ENCODE measurements at regions not wholly inside any gene's neighbourhood (a gene's known extent, or its start where the extent isn't known, plus 50 kb on each side); places are given as distances from the start of the nearest gene placed in this dataset.
"Not testable (repeated sequence)": the region's sequence is repeated elsewhere in the genome, so short reads cannot be mapped to it uniquely, and the experiment has no call there.

GRCh38 chr21:28852706-28853105, 140.0 kb downstream of the LTN1 start:
- Histone ChIP-seq H3K9me3 (ENCODE audit: low read depth) (no peaks in the 10 kb centered on the region), H3K27ac (no peak overlapping the region), H3K9me2 (replicated peaks; ENCODE audit: insufficient read depth) (no peaks in the 10 kb centered on the region), H3K36me3 (replicated peaks; ENCODE audit: insufficient read depth, low read depth) (no peaks in the 10 kb centered on the region), H4K20me1 (ENCODE audit: insufficient read depth, poor library complexity, severe bottlenecking) (no peaks in the 10 kb centered on the region), H2AFZ (no peak overlapping the region), H3K4me2 (no peak overlapping the region), H3K4me3 (no peak overlapping the region), H3K79me2 (no peaks in the 10 kb centered on the region), H3K27me3 (no peaks in the 10 kb centered on the region), H3K4me1 (ENCODE audit: insufficient read depth) (peaks cover 13% of the 10 kb centered on the region)
- no peak for DNase-seq (ENCODE audit: low spot score)
- 84% methylated on average over 5 of the region's 5 CpGs for WGBS (ENCODE audit: low lambda C conversion rate, missing lambda C conversion rate)
- TF ChIP-seq EZH2phosphoT487 (IDR thresholded peaks at IDR 0.05; ENCODE audit: low read depth, severe bottlenecking, unreplicated experiment) (no peak), EZH2 (IDR thresholded peaks at IDR 0.05; ENCODE audit: borderline replicate concordance) (no peak), CTCF (IDR thresholded peaks at IDR 0.05; ENCODE audit: poor library complexity) (no peak)

GRCh38 chr21:28851645-28852044, 141.0 kb downstream of the LTN1 start:
- peaks cover 2% of the 10 kb centered on the region for H3K4me1 ChIP-seq (ENCODE audit: insufficient read depth)
- no peak overlapping the region for H2AFZ ChIP-seq
- H3K4me2 ChIP-seq, result no peak overlapping the region
- H3K9me3 ChIP-seq (ENCODE audit: low read depth), result no peaks in the 10 kb centered on the region
- H4K20me1 ChIP-seq (ENCODE audit: insufficient read depth, poor library complexity, severe bottlenecking), result no peaks in the 10 kb centered on the region
- H3K4me3 ChIP-seq, result no peak overlapping the region
- DNase-seq (ENCODE audit: low spot score), result no peak
- H3K36me3 ChIP-seq (replicated peaks; ENCODE audit: insufficient read depth, low read depth), result no peaks in the 10 kb centered on the region
- H3K9me2 ChIP-seq (replicated peaks; ENCODE audit: insufficient read depth), result no peaks in the 10 kb centered on the region
- WGBS (ENCODE audit: low lambda C conversion rate, missing lambda C conversion rate), result 94% methylated on average over 1 of the region's 1 CpG
- no peaks in the 10 kb centered on the region for H3K27me3 ChIP-seq
- H3K79me2 ChIP-seq, result no peaks in the 10 kb centered on the region
- H3K27ac ChIP-seq, result no peak overlapping the region
- TF ChIP-seq CTCF (IDR thresholded peaks at IDR 0.05; ENCODE audit: poor library complexity) (no peak), EZH2phosphoT487 (IDR thresholded peaks at IDR 0.05; ENCODE audit: low read depth, severe bottlenecking, unreplicated experiment) (no peak), EZH2 (IDR thresholded peaks at IDR 0.05; ENCODE audit: borderline replicate concordance) (no peak)

- H3K4me3 ChIP-seq; H3K9me2 ChIP-seq (replicated peaks; ENCODE audit: insufficient read depth); H3K27ac ChIP-seq; H3K9me3 ChIP-seq (ENCODE audit: low read depth); H2AFZ ChIP-seq; H4K20me1 ChIP-seq (ENCODE audit: insufficient read depth, poor library complexity, severe bottlenecking); H3K79me2 ChIP-seq; DNase-seq (ENCODE audit: low spot score); H3K4me1 ChIP-seq (ENCODE audit: insufficient read depth); H3K27me3 ChIP-seq; H3K4me2 ChIP-seq; H3K36me3 ChIP-seq (replicated peaks; ENCODE audit: insufficient read depth, low read depth): not testable (repeated sequence)
- 93% methylated on average over 1 of the region's 1 CpG for WGBS (ENCODE audit: low lambda C conversion rate, missing lambda C conversion rate)
Observed at GRCh38 chr21:28839237-28839636, 153.4 kb downstream of the LTN1 start.

- not testable (repeated sequence) for DNase-seq (ENCODE audit: low spot score); H3K9me3 ChIP-seq (ENCODE audit: low read depth); H3K9me2 ChIP-seq (replicated peaks; ENCODE audit: insufficient read depth); H3K4me2 ChIP-seq; H3K79me2 ChIP-seq; H3K27me3 ChIP-seq; H4K20me1 ChIP-seq (ENCODE audit: insufficient read depth, poor library complexity, severe bottlenecking); H3K4me3 ChIP-seq; H3K4me1 ChIP-seq (ENCODE audit: insufficient read depth); H3K36me3 ChIP-seq (replicated peaks; ENCODE audit: insufficient read depth, low read depth); H2AFZ ChIP-seq; H3K27ac ChIP-seq
- WGBS (ENCODE audit: low lambda C conversion rate, missing lambda C conversion rate), result 89% methylated on average over 1 of the region's 1 CpG
Observed at GRCh38 chr21:28837426-28837825, 155.3 kb downstream of the LTN1 start.

GRCh38 chr21:28836588-28836987, 156.1 kb downstream of the LTN1 start:
- 73% methylated on average over 1 of the region's 1 CpG for WGBS (ENCODE audit: low lambda C conversion rate, missing lambda C conversion rate)
- not testable (repeated sequence) for H4K20me1 ChIP-seq (ENCODE audit: insufficient read depth, poor library complexity, severe bottlenecking)

More at GRCh38 chr21:28836588-28836987, 156.1 kb downstream of the LTN1 start:
- not testable (repeated sequence) for H3K4me3 ChIP-seq; H3K27me3 ChIP-seq; H3K4me2 ChIP-seq; H3K79me2 ChIP-seq; H3K9me3 ChIP-seq (ENCODE audit: low read depth); H3K9me2 ChIP-seq (replicated peaks; ENCODE audit: insufficient read depth); H3K36me3 ChIP-seq (replicated peaks; ENCODE audit: insufficient read depth, low read depth); H3K4me1 ChIP-seq (ENCODE audit: insufficient read depth); DNase-seq (ENCODE audit: low spot score); H2AFZ ChIP-seq; H3K27ac ChIP-seq
